G401 (cell line): ENCODE measurements at regions not wholly inside any gene's neighbourhood (a gene's known extent, or its start where the extent isn't known, plus 50 kb on each side); places are given as distances from the start of the nearest gene placed in this dataset.

Experiments
- DNase-seq: peaks from one replicate; pipeline ENCODE4 v3.0.0-alpha.2; 2015; ENCODE audit warnings: low spot score
- in situ Hi-C: cut with HindIII; loops from 2 replicates; pipeline ENCODE4 v1.10.0; 2016; ENCODE audit warnings: low sequenced_read_pairs, mixed read lengths

DNA sequence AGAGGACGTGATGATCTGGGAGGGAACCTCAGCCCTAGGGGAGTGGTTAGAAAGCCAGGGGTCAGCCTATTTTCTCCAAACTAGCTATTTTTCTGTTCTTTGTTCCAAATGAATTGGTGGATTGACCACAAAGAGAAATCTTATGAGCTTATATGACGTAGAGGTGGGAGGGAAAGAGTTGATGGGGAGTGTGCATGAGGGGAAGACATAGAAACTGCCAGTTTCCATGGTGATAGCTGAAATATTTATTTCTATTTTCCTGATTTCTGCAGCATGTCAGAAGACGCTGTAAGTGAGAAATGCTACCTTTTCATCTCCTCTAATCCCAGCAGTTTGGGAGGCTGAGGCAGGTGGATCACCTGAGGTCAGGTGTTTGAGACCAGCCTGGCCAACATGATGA is 51.4 kb upstream of the CISTR start:
- DNase-seq: no peak
- in situ Hi-C loops: no loop called here

DNA sequence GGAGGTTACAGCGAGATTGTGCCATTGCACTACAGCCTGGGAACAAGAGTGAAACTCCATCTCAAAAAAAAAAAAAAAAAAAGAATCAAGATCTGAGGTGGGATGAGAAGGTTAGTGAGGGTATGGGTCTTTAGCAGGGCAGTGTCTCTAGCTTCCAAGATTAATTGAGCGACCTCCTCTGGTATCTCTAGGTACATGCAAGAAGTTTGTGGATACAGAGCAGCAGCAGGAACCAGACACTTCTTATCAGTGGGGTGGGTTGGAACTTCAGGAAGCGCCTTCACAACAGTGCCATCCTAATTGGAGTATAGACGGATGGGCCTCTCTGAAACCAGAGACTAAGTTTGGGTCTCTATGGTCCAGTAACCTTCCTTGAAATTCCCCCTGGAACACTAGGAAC is 51.9 kb upstream of the CISTR start:
- DNase-seq: no peak
- in situ Hi-C loops: no loop called here

GRCh38 chr12:53804429-53804828 is 52.6 kb upstream of the CISTR start:
- in situ Hi-C loops: no loop called here
- no peak for DNase-seq

GRCh38 chr12:53805067-53805466 is 53.3 kb upstream of the CISTR start:
- no peak for DNase-seq
- in situ Hi-C loops: no loop called here

- in situ Hi-C loops: no loop called here
Observed at GRCh38 chr12:53805791-53806190, 54.0 kb upstream of the CISTR start.

DNA sequence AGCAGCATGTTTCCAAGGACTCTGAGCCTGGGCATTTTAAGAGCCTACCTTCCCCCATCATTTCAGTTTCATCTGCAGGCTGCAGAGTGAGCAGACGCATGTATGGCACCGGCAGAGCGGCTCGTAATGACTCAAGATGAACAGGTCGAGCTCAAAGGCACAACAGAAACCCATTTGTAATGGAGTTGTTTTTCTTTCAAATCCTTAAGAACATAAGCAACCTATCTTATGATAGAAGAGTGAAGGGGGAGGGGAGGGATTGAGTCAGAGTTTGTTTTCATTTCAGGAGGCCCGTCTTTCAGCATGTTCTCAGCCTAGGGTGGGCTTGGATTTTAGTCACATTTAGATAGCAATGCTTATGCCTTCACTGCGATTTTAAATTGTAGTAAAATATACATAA is 54.9 kb upstream of the CISTR start:
- no peak for DNase-seq
- in situ Hi-C loops: no loop called here

More at GRCh38 chr12:53805791-53806190, 54.0 kb upstream of the CISTR start:
- no peak for DNase-seq

DNA sequence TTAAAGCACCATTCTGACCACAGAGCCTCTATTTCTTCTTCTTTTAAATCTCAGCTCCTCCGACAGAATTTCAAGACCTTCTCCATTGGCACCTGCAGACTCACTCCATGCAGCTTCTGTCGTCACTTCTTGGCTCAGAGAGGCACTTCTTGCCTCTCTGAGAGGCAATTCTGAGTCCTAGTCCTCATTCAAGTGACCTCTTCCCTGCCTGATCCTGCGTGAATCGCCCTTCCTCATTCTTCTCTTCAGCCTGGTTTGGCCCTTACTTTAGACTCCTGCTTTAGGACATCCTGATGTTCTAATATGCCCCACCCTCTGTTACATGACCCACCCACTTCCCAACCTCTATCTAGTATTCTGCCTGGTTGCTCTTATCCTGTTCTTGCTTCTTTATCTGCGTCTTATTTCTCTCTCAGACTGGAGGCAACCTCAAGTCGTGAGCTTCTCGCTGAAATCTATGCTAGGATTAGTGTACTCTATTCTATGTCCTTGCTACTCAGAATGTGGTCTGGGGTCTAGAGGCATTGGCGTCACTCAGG is 55.6 kb upstream of the CISTR start:
- in situ Hi-C loops: no loop called here
- DNase-seq: no peak

DNA sequence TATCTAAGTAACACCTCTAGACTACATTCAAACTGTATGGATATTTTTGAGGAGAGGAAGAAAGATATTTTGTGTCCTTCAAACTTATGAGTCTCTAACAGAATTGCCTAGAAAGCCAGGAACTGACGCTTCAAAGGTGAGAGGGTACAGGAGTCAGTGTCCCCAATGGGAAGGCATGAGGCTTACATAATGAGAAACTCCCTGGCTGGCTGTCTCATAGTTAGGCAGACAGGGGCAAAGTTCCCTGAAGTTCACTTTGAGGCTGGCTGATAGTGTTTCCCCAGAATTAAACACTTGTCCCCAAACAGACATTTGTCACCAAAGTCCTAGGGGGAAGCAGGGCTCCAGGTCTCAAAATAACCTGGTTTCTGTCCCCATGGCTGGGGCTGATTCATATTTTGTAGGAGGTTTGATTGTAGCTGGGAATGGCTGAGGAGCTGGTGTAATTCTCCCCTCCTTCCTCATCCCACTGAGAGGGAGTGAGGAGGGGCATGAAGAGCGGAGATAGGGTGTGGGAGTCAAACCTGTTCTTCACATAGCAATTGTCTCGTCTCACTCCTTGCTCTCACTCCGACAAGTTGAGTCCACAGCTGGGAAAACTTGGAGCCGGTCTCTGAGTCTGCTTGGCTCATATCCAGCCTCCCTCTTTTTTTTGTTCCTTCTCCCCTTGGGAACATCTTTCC is 56.4 kb upstream of the CISTR start:
- DNase-seq: no peak
- in situ Hi-C loops: no loop called here

GRCh38 chr12:53809005-53809404 is 57.2 kb upstream of the CISTR start:
- in situ Hi-C loops: no loop called here
- DNase-seq: no peak

GRCh38 chr12:53810950-53811349 is 59.2 kb upstream of the CISTR start:
- in situ Hi-C loops: no loop called here
- no peak for DNase-seq

GRCh38 chr12:53811606-53812005 is 59.8 kb upstream of the CISTR start:
- no peak for DNase-seq
- in situ Hi-C loops: no loop called here

DNA sequence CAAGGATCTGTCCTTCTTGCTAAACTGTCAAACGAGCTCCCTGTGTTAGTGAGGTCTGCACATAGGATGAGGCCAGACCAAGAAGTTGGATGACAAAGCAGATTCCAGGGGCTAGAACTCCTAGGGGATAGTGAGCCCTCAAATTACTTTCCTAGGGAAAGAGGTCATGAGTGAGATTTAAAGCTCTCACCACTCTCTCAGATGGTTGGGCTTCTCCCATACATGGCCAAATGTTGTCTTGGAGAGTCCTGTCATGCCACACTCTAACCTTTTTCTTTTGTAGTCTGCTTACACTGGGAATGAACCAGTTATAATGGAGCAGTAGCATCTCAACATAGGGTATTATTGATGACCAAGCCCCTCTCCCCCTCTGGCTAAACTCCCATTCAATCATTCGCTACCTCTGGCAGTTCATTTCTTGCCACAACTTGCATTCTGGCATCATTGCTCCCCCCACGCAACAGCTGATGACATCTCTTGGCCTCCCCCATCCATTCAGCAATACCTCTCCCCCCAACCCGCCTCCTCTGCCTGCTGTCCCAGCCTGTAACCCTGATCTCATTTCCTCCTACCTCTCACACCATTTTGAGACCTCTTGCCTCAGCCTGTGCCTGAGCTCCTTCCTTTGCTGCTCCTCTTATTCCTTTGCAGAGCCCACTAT is 64.7 kb upstream of the CISTR start:
- in situ Hi-C loops: no loop called here

DNA sequence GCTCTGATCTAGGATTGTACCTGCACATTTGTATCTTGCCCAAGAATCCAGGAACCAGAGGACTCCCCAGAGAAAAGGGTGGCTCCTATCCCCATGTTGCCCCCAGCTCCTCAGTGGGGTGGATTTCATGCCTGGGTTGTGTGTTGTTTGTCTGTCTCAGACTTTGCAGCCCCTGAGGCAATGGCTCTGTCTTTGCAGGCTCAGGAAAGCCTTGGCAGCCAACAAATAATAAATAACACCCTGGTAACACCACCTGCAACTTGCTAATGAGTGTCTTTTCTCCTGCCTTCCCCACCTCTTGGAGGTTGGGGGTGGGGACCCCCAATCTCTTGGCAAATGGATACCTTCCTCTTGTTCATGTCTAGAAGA is 65.2 kb upstream of the CISTR start:
- in situ Hi-C loops: no loop called here
- no peak for DNase-seq

More for the DNA sequence above, 64.7 kb upstream of the CISTR start:
- DNase-seq: no peak

- DNase-seq: no peak
- in situ Hi-C loops: no loop called here
Observed at GRCh38 chr12:53820514-53821306, 68.9 kb upstream of the CISTR start.

- DNase-seq: no peak
- in situ Hi-C loops: no loop called here
Observed at GRCh38 chr12:53824001-53824712, 72.4 kb upstream of the CISTR start.

DNA sequence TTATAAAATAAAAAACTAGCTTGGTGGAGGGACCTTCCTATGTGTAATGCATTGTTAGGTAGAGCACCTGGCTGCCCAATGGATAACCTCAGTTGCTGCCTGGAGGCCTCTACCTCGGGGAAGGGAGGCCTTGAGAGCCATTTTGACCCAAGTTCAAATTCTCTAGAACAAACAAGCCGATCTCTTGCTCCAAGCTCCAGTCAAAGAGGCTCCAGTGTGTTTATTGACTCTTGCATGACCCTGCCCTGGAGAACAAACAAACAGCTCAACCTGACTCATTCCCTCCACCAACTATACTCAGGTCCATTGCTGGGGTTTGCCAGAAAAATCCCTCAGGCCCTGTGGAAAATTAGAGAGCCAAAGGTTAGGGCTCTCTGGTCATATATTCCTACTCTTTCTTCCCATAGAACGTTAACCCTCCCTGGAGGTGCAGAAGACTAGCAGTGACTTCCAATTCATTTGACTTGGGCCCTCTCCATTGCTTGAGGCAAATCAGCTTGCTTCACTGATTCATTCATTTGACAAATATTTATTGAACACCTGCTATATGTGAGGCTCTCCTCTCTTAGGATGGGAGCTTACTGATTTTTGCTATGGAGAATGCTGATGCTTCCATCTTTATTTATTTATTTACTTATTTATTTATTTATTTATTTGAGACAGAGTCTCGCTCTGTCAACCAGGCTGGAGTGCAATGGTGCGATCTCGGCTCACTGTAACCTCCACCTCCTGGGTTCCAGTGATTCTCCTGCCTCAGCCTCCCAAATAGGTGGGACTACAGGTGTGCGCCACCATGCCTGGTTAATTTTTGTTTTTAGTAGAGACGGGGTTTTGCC is 73.7 kb upstream of the CISTR start:
- in situ Hi-C loops: no loop called here

DNA sequence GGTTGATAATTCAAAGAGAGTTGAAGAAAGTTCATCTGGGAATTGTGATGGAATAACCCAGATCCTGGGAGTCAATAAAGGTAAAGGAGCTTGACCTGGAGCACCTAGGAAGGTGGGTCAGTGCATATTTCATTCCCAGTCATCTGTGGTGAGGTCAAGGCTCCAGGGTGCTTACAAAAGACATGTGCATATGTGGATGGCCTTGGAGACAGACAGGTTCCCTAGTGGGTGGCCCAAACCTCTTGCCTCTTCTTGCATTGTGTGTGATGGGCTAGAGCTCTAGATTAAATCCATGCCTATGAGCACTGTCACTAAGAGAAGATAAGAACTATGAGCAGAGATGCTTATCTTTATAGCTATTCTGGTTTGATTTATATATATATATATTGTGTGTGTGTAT is 75.5 kb upstream of the CISTR start:
- no peak for DNase-seq
- in situ Hi-C loops: no loop called here

More for the DNA sequence above, 73.7 kb upstream of the CISTR start:
- DNase-seq: no peak

- DNase-seq: no peak
- in situ Hi-C loops: no loop called here
Observed at GRCh38 chr12:53828598-53828997, 76.8 kb upstream of the CISTR start.
